HG03520 (cell line): ENCODE measurements at regions not wholly inside any gene's neighbourhood (a gene's known extent, or its start where the extent isn't known, plus 50 kb on each side); places are given as distances from the start of the nearest gene placed in this dataset.
"Not testable (repeated sequence)": the region's sequence is repeated elsewhere in the genome, so short reads cannot be mapped to it uniquely, and the experiment has no call there.

ENCODE experiments used
- ATAC-seq: cut with Tn5 transposase; IDR thresholded peaks from one replicate; pipeline ENCODE4 v1.9.1; 2021; ENCODE audit warnings: mild to moderate bottlenecking, moderate library complexity; ENCODE audit not compliant: unreplicated experiment

DNA sequence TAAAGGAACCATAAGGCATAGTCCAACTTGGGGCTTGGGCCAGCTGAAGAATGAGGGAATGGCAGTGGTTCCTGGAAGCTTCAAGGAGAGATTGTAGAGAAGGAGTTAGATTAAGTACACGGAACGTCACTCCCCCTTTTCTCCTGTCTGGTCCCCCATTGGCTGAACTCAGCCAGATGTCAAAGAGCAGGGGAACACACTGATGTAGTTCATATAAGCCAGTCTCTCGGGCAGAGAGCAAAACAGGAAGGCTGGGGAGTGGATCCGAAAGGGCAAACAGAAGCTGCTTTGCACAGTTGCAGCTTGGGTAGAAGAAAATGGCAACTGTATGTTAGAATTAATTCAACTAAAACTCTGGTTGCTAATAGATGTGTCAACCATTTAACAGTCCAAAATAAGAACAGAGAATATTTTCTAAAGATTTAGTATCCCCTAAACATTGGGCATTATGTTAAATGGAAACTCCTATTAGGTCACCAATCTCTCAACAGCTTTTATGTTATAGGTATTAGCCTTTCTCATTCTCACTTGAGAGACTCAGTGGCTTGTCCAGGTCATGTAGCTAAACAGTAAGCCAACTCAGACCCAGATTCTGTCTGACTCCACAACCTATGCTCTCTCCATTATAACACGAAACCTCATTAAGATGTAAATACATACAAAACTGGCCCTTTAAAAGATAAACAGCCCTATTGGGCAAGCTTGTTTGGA is 600.7 kb upstream of the USP24 start:
- ATAC-seq = no peak

DNA sequence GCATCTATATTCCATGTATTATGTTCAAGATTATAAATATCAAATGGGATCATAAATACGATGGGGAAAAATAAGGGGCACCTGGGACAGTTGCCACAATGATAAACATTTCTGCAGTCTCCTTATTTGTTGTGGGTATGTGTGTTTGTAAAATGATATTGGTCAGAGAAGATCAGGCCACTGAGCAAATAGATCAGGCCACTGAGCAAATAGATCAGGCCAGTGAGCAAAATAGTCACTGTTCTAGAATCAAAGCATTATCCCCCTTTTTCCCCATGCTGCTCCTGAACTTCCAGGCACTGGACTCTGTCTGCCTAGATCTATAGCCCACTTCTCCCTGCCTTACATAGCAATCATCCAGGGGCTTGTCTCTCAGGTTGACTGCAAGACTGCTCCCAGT is 599.8 kb upstream of the USP24 start:
- no peak for ATAC-seq

DNA sequence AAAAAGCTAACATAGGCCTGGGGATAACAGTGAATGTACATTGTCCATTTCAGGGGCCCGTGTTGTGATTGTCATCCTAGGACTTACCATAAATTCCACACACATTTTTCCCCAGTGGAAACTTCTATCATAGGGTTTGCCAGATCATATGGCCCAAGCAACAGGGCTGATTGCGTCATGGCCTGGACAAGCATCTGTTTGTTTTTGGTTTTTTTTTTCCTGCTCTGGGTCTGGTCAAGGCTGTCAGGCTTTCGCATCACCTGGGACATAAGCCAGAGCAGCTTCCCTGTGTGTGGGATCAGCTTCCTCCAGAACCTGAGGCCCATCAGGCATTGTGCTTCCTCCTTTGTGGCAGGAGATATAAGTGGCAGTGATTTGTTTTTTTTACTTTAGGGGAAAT is 598.5 kb upstream of the USP24 start:
- no peak for ATAC-seq

DNA sequence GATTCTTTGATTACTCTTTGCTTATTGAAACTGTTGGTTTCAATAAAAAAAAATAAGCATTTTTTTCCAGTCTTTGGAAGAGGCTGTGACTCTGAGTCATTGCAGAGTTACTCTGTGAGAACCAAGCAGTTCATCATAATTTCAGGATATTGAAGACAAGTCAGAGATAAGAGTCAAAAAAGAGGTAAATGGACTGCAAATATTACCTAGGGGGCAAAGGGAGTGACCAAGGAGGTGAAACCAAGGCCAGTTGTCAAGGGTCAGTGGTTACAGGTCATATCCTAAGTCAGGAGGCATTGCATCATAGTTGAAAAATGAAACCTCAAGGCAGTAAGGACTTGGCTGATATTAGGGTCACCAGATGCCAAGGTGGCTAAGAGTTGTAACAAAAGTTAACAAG is 597.1 kb upstream of the USP24 start:
- ATAC-seq = no peak

DNA sequence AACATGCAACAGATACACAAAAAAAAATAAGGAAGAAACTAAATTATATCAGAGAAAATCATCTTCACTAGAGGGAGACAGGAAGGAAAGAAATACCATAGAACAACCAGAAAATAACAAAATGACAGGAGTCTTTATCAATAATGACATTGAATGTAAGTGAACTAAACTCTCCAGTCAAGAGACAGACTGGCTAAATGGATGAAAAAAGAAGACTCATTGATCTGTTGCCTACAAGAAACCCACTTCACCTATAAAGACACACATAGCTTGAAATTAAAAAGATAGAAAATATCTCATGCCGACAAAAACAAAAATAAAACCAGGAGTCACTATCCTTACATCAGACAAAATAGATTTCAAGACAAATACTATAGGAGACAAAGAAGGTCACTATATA is 593.1 kb upstream of the USP24 start:
- no peak for ATAC-seq

DNA sequence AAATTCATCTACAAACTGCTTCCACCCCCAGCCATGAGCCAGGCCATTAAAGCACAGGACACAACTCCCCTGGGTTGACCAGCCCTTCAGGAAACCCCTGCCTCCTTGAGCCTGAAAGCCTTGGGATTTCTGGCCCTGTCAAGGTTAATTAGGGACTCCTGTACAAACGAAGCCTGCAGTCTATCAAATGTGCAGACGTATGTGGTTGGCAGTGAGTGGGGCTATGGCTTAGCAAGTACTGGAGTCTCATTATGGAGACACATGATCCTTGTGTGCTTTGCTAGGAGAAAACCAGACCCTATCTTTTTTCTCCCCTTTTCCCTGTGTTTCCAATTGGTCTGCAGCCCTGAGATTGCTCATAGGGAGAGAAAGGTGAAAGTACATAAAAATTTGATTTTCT is 588.3 kb upstream of the USP24 start:
- ATAC-seq = no peak

DNA sequence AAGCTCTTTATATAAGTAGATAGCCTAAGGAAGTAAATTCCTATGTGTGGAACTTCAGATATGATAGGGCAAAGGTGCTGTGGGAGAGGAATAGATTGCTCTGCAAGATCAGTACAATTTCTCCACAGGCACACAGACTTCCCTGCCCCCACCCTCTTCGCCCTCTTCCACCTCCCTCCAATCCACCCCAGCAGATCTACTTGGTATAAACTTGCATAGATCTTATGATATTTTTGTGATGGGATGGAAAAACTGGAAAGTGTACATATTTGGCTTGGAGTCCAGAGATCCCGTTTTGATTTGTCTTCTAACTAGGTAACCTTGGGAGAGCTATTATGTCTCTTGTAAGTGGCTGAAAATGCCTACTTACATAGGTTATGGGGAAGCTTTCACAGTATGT is 586.3 kb upstream of the USP24 start:
- no peak for ATAC-seq

DNA sequence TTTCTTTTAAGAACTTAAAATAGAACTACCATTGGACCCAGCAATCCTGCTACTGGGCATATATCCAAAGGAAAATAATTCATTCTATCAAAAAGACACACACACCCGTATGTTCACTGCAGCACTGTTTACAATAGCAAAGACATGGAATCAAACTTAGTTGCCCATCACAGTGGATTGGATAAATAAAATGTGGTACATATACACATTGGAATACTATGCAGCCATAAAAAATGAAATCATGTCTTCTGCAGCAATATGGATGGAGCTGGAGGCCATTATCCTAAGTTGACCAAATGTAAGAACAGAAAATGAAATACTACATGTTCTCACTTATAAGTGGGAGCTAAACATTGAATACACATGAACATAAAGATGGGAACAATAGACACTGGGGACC is 585.3 kb upstream of the USP24 start:
- ATAC-seq = no peak

DNA sequence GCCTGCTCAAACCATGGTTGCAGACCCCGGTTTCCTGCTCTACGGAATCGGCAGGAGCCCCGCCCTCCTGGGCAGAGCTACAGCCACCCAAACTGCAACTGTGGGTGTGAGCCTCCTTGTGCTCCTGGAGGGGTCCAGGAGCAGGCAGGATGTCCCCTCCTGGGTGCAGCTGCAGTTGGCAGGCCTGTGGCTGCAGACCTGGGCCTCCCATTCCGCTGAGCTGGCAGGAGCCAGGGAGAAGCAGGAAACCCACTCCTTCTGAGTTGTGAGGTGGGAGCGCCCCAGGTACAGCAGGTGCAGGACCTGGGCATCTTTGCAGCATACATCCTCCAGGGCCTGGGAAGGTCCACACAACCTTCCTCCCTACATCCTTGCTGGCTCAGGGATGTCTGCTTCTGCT is 578.7 kb upstream of the USP24 start:
- ATAC-seq = no peak

DNA sequence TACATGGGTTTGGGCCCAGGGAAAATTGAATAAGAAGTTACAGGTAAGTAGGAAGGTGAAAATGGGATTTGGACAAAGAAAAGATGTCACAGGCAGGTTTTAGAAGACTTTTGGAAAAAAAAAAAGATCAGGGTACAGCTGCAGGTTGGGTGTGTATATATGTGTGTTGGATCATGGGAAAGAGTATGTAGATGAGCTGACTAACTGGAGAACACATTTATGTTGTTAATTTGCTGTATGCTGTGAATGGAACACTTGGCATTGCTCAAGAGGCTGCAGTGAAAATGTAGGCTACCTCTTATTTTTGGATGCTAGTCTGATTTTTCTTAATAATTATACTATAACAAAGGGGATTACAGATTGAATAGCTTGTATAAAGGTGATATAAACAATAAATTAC is 577.7 kb upstream of the USP24 start:
- no peak for ATAC-seq

DNA sequence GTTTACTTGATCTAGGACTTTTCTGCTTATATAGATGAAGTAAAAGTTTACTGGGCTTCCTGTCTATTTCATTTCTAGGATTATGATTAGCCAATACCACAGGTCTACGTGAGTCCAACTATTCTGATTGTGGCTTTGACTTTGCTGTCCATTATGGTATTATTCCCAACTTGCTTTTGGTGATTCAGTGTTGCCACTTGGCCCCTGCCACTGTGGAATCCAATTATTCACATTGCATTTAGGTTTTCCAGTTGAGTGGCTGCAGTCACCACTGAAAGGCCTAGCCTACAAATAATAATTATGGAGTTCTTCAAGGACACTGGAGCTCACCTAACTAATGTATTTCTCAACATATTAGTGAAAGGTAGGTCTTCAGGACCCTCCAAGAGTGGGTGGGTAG is 574.3 kb upstream of the USP24 start:
- ATAC-seq = no peak

DNA sequence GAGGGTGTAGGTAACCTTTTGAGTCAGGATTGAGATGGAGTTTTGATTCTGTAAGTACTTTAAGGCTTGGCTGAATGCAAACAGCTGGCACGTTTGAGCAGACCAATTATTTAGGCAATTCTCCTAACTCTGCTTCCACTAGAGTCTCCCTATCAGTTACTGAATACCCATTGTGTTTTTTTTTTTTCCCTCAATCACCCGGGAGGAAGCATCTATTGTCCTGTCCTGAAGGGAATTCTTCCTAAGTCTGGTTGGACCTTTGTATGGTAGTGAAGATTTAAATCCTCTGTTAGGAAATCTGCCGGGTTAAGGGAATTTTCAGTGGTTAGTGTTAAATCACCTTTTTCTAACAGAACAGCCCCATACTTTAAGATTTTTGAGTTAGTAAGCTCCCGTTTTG is 571.2 kb upstream of the USP24 start:
- ATAC-seq = no peak

DNA sequence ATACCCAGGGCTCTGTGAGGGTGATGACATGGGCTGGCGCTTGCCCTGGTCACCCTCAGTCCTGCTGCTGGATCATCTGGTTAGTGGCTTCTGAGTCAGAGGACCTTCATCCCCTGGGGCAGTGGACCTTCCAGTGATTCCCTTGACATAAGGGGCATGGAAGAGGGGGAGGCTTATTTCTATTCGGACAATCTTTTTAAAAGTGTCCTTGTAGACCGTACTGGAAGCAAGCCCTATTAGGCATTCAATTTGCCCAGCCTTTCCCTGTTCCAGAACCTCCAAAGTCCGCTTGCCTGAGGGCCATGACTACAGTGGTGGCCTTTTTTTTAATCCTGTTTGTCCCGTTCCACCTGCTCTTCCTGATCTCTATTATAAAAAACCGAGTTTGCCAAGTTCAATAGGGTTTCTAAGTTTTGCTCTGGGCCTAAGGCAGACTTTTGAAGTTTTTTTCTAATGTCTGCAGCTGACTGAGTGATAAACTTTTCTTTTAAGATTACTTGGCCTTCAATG is 569.8 kb upstream of the USP24 start:
- not testable (repeated sequence) for ATAC-seq

DNA sequence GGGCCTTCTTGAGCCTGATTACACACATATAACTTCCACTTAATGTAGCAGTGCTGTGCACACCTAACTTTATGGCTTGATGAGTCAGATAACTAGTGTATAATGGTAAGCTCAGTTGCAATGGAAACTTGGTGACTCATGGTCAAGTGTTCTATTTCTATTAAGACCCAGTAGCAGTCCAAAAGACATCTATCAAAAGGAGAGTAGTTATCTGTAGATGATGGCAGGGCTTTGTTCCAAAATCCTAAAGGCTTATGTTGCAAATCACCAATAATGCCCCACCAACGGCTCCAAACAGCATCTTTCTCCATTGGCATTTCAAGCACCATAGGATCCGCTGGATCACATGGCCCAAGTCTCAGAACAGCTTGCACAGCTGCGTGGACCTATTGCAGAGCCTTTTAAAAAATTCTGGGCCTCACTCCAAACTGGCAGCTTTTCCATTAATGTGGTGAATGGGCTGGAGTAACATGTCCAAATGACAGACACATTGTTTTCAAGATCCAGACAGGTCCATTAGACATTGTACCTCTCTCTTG is 566.8 kb upstream of the USP24 start:
- ATAC-seq = no peak

DNA sequence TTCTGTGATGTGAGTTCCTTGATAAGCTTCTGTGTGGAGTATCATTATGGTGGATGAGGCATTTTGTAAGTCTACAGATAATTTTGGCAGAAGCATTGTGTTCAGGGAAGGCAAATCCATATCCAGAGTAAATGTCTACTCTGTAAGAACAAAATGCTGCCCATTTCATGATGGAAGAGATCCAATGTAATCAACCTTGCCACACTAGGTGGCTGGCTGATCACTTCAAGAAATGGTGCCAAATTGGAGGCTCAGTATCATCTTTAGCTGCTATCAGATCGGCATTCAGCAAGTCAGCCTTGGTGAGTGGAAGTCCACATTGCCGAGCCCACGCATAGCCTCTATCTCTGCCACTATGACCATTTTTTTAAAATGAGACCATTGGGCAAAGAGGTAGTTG is 565.8 kb upstream of the USP24 start:
- ATAC-seq = no peak

DNA sequence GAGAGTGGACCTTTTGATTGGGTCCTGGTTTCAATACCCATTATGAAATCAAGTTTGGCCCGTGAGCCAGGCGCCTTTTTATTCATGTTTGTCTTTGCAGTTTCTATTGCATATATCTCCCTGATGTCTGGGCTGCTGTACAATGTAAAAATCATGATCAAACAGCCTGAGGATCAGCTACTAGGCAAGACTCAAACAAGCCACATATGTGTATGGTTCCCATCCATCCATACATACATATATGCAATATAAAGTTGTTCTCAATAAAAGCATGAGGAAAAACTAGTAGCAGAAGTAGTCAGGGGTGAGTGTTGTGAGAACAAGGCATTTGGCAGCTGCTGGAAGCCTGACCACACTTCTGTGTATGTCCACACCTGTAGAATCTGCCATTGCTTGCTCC is 562.4 kb upstream of the USP24 start:
- ATAC-seq = no peak

DNA sequence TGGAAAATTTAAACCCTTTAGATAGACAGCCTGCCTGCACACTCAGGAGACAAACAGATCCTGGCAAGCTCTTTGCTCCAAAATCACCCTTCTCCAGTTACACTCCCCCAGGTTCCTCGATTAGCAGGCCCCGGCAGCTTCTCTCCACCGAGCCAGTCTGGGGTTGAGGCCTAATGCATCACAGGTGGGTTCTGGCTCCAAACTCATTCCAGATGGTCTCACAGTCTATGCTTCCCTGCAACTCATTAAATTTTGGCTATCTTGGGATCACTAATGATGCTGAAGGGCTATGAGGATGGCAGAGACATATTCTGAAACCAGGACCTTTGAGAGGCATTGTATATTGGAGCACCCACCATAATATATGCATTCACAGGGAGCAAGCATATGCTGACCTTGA is 559.8 kb upstream of the USP24 start:
- ATAC-seq = no peak

DNA sequence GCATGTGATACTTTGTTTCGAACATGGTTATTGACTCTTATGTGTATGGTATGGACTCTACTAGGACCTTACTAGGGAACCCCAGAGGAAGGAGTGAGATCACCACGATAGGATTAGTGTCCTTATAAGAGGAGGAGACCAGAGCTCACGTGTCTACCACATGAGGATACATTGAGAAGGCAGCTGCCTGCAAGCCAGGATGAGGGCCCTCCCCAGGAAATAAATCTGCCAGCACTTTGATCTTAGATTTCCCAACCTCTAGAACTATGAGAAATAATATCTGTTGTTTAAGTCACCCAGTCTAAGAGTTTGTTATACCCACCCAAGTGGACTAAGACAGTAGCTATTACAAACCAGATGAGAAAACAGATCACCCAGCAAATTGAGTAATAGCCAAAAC is 559.3 kb upstream of the USP24 start:
- no peak for ATAC-seq

DNA sequence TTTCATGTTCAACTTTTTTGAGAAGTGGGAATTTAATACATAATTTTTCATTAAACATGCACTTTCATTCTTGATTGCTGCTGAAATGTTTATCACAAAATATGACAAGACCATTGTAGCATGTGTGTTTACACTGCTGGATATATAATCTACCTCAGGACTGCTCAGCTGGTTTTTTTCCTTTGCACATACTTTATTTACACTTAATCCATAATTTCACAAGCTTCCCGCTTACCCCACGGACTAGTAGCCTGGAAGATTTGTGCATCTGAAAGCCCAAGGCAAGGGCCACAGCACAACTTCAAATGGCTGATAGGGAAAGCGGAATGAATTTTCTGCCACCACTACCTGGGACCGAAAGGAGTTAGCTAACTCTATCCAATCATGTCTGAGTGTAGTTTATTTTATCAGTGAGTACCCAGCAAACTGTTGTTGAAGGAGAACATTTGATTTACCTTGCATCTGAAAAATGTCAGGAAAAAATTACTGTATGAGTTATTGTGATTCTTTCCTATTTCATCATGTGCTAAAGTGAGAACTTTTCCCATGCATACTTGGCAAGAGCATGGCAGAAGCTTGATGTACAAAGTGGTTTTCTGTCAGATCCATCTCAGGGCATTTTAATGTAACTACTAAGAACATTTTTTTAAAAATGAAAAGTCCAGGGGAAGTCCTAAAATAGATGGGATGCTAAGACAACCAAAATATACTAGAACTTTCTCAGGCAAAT is 558.2 kb upstream of the USP24 start:
- ATAC-seq = no peak

DNA sequence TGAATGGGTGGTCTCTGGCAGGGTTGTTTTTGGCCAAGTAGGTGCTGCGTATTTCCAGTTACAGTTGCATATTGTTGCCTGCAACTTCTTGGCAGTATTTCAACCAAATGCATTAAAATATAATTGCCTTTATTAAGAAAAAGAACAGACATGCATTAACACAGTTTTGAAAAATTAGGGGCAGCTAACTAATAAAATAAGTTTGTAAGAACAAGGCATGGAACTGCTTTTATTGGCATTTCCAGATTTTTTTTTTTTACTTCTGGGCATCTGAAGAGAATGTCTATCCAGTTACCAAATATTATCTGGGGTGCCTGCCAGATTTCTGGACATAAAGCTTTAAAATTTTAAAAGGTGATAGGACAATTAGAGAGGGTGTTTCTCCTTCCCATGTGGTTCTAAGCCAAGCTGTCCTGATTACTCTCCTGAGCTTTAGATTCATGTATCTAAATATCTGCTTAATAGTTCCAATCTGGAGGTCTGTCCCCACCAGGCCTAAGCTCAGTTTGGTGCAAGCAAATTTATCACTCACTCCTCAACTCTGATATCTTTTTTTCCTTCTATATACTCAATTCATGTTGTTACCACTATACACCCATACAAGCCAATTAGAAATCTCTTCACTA is 553.3 kb upstream of the USP24 start:
- no peak for ATAC-seq

DNA sequence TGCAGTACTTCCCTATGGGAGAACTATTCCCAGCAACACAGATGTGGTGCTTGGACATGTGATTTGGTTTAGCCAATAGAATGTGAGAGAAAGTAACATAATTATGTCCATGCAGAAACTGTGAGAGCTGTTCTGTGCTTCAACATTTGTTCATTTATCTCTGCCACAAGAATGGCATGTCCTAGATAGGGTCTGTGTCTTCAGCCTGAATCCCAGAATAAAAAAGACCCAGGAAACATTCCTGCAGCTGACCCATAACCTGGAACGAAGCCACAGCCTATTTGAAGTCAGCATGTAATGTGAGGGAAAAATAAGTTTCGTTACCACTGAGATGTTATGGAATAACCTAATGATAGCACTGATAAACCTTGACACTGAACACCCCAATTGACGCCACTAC is 552.0 kb upstream of the USP24 start:
- no peak for ATAC-seq

DNA sequence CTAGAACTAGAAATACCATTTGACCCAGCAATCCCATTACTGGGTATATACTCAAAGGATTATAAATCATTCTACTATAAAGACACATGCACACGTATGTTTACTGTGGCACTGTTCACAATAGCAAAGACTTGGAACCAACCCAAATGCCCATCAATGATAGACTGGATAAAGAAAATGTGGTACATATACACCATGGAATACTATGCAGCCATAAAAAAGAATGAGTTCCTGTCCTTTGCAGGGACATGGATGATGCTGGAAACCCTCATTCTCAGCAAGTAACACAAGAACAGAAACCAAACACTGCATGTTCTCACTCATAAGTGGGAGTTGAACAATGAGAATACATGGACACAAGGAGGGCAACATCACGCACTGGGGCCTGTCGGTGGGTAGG is 550.3 kb upstream of the USP24 start:
- ATAC-seq = not testable (repeated sequence)
